HG03457 (cell line): ENCODE measurements at regions not wholly inside any gene's neighbourhood (a gene's known extent, or its start where the extent isn't known, plus 50 kb on each side); places are given as distances from the start of the nearest gene placed in this dataset.

Experiments
- ATAC-seq: cut with Tn5 transposase; IDR thresholded peaks from one replicate; pipeline ENCODE4 v1.9.1; 2021; ENCODE audit warnings: moderate number of reproducible peaks; ENCODE audit not compliant: unreplicated experiment

GRCh38 chr14:85402569-85403162 lies 127.3 kb upstream of the FLRT2 start:
- ATAC-seq, result no peak

DNA sequence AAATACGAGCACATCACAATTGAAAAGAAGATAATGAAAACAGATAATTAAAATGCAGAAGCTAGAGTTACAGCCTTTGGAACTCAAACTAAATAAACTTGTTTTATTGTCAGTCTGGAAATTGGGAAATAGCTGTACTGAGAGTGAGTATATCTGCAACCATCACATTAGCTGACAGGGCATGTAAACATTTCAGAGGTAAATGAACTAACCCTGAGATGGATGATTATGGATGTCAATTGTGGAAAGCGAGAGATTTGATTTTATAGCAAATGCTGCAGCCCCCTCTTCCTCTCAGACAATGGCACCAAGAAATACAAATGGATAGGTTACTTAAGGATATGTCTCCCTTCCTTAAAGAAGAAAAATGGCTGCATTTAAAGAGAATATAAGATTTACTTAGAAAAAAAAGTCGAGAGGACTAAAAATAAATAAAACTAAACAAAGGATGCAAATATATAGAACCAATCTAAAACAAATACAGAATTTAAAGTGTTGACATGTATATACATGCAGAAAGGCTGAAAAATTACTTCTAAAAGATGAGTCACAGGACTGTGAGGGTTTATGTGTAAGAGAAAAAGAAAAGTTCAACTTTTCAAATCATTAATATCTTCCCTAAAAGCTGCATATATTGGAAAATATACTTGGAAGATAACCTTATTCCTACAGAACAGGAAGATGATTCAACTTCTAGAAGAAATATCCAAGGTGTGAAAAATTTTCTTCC lies 120.3 kb upstream of the FLRT2 start:
- ATAC-seq, result no peak

DNA sequence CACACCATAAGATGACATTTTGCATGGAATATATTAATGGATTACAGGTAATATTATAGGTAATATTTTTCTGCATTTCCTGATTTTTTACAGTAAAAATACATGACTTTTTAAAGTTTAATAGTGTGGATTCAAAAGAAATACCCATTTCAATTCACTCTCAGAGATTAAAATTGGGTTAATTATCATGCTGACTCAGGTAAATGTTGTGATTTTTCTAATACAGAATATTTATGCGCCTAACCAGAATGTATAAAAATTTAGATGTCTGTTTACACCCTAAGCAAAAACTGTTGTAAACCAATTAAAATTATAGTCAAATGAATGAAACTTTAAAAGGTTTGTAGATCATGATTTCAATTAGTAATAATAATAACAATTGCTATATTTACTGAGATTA lies 117.2 kb upstream of the FLRT2 start:
- no peak for ATAC-seq

DNA sequence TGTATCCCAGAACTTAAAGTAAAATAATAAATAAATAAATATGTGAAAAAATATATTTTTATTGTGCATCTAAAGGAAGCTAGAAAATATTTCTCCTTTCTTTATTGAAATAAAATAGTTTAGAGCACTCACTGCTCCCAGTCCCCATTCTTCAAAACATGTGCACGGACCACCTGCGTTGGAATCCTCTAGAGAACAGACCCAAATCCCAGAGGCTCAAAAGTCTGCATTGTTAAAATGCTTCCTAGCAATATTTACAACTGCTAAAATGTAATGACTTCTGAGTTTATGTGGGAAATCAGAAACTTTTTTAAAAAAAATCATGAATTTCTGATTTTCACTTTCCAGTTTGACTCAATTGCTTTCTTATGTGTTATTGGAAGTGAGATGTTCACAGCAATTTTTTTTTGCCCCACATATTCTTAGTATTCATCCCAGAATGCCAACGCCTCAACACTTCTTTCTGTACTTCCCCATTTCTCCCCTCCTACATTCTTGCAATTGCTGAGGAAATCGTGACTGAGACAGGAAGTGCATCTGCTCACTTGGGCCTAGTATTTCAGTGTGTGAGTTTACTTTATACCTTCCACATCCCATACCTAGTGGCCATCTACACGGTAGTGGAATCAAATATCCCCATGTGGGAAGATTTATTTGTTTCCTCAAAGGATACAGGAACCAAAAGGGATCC lies 116.0 kb upstream of the FLRT2 start:
- no peak for ATAC-seq

- ATAC-seq, result no peak
These were observed 114.8 kb upstream of the FLRT2 start for GRCh38 chr14:85415015-85415712.

DNA sequence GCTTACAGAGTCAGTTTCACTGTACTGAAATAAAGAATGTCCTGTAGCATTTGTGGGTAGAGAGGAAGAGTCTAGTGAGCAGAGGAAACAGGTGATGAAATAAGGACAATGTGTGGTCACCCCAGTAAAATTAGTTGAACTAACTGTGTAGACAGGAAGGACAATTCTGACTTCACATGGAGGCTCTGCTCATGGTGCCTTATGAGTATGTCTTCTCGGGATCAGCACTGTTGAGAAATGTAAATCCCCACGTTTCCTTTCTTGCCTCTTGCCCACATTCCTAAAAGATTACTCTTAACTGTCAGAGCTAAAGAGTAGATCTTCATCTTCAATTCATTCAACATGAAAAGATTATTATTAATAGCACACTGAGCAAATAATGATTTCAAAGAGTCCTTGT lies 113.2 kb upstream of the FLRT2 start:
- no peak for ATAC-seq

DNA sequence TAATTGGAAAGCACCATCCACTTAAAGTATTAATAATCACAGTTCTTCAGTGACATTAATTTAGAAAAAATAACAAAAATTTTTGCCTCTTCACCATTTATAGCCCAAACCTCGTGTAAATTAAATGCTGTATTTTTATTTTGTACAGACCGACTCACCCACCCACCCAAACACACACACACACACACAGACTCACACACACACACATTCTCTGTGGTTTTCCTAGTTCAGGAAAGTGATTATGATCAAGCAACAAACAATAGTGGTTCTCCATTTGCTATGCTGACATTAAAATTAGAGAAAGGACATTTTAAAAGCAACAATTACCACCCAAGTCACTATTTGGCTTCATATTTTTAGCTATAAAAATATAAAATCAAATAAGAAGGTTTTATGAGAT lies 112.5 kb upstream of the FLRT2 start:
- no peak for ATAC-seq

DNA sequence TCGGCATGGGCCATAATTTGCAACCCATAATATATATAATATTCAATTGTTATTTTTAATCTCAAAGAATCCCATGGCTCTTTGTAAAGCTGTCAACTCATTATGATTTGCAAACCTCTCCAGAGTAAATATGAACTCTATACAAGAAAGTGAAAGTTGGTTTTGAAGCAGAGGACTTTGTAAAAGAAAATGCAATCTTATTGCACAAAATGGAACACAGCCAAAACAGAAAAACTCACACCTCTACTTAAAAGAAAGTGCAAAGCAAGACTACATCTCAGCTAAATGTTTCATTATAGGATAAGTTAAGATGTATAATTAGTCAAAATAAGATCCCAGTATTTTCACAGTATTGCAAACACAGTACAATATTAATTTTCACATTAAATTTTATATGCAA lies 111.2 kb upstream of the FLRT2 start:
- ATAC-seq, result no peak

- ATAC-seq, result no peak
These were observed 109.7 kb upstream of the FLRT2 start for GRCh38 chr14:85420278-85420677.

- no peak for ATAC-seq
These were observed 109.2 kb upstream of the FLRT2 start for GRCh38 chr14:85420707-85421106.

- ATAC-seq, result no peak
These were observed 108.6 kb upstream of the FLRT2 start for GRCh38 chr14:85421186-85421877.

DNA sequence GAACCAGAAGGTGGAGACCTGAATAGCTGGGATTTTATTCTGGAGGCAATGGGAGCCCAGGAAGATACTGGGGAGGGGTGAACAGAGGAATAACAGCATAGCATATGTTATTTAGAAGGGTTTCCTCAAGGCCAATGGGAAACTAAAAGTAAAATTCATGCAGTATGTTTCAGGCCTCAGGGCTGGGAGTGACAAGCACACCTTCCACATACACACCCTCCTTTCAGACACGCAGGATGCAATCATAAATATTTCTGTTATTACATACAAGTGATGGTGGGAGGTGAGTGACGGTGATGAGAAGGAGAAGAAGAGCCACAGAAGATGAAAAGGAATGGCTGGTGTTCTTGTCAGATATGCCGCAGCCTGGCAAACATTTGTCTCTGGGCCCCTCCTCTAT lies 106.1 kb upstream of the FLRT2 start:
- no peak for ATAC-seq

GRCh38 chr14:85425507-85425906 lies 104.4 kb upstream of the FLRT2 start:
- ATAC-seq, result no peak

- ATAC-seq, result no peak
These were observed 103.6 kb upstream of the FLRT2 start for GRCh38 chr14:85426068-85426935.

DNA sequence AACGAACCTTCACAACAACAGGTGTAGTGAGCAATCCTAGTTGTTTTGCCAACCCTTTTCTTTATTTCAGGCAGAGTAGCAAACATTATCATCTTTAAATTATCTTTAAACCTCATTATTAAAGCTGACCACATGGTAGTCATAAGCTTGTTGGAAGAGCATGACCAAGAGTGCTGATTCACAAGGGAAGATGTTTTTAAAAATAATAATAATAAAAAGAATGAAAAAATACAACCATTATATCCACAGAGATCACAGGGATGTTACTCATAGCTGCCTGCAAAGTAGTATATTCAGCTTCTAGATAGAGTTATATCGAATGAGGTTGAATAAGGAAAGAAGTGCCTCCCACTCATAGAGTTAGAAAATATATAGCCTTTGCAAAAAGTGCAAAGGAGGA lies 101.0 kb upstream of the FLRT2 start:
- no peak for ATAC-seq

DNA sequence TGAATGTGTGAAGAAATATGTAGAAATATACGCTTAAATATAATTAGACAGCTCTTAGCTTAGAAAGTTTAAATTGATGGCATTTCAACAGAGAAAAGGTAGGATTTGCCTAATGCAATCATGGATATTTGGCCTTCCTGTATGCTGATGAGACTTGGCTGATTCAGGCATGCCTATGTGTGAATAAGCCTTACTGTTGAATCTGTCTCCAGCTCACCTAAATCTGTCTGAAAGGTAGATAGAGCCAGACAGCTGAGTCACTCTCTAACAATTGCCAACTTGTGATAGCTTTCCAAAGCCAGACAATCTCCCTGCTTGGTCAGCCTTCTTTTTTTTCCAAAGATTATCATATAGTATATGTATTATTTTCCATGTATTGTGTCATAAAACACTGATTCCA lies 92.8 kb upstream of the FLRT2 start:
- ATAC-seq, result no peak

GRCh38 chr14:85438001-85438400 lies 91.9 kb upstream of the FLRT2 start:
- ATAC-seq, result no peak

DNA sequence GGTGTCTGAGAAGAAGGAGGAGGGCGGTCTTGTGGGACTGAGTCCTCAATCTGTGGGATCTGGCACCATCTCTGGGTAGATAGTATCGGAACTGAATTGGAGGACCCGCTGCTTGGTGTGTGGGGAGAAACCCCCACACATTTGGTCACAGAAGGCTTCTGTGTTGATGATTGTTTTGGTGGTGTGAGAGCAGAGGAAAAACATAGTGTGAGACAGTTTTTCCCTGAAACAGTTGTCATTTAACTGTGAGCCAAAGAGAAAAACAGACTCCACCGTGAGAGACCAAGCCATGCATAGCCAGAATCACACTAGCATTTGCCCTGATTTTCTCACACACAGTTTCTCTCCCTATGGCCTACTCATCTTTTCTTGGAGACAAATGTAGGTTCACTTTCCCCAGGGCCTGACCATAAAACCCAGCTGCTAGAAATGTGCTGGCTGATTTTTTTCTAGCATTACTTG lies 91.4 kb upstream of the FLRT2 start:
- ATAC-seq, result no peak

- ATAC-seq, result no peak
These were observed 90.1 kb upstream of the FLRT2 start for GRCh38 chr14:85439696-85440328.
